Fibroblast of gingiva (primary cell): ENCODE measurements at regions not wholly inside any gene's neighbourhood (a gene's known extent, or its start where the extent isn't known, plus 50 kb on each side); places are given as distances from the start of the nearest gene placed in this dataset.
"Not testable (repeated sequence)": the region's sequence is repeated elsewhere in the genome, so short reads cannot be mapped to it uniquely, and the experiment has no call there.

Experiments used
- DNase-seq: peaks from one replicate; pipeline ENCODE4 v3.0.0-alpha.2; 2011; ENCODE audit warnings: low read depth

DNA sequence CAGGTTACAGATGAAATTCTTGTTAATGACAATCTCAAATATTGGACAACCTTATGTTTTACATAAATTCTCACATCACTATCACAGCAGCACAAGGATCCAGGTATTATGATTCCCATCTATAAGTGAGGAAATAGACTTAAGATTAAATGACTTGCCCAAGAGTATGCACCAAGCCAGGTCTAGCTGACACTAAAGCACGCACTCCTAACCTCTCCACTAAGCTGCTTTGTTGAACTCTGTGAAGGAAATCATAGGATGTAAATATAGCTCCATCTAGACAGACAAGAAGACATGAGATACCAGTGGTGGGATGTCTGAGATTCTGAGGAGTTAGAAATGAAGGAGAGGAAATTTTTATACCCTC lies 87.9 kb downstream of the PHLDA1 start:
- no peak for DNase-seq

DNA sequence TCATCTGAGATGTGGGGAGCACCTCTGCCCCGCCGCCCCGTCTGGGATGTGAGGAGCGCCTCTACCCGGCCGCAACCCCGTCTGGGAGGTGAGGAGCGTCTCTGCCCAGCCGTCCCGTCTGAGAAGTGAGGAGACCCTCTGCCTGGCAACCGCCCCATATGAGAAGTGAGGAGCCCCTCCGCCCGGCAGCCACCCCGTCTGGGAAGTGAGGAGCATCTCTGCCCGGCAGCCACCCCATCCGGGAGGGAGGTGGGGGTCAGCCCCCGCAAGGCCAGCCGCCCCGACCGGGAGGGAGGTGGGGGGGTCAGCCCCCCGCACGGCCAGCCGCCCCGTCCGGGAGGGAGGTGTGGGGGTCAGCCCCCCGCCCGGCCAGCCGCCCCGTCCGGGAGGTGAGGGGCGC lies 89.9 kb downstream of the PHLDA1 start:
- DNase-seq = not testable (repeated sequence)

DNA sequence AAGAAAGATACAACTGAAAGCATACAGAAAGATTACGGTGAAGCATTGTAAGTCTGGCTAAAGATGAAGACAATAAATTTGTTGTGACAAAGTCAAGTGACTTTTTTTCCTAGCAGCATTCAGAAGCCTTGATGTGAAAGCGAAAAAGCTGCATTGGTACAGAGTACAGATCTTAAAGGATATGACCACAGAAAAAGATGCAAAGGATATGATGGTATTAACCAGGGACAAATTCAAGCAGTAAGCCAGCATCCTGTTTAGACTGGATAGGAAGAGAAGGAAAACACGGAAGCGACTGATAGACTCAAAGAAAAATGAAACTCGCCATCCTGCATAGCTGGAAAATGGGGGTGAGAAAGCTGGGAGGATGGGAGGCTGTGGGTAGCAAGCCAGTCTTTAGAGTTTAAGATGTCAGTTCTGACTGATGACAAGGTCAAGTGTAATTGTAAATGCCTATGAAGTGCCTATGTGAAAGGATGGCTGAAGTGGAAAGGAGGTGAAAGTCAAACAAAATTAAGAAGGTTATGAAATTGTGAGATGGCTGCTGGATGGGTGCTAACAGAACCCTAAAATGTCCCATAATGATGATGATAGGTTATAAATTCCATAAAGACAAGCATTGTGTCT lies 92.4 kb downstream of the PHLDA1 start:
- no peak for DNase-seq

DNA sequence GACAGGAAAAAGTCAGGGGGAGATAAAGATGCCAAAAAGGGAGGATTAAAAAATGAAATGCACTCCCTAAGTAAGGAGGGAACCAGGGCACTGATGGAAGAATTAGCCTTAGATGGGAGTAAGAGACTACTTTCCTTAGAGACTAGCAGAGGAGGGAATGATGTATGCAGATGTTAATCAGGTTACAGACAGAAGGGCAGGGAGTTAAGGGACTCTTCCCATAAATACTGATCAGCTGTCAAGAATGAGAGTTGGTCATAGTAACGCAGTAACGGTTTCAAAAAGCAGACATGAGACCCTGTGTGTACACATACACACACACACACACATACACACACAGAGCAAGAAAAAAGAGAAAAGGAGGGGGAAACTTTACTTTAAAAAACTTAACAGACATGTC lies 93.4 kb downstream of the PHLDA1 start:
- no peak for DNase-seq

DNA sequence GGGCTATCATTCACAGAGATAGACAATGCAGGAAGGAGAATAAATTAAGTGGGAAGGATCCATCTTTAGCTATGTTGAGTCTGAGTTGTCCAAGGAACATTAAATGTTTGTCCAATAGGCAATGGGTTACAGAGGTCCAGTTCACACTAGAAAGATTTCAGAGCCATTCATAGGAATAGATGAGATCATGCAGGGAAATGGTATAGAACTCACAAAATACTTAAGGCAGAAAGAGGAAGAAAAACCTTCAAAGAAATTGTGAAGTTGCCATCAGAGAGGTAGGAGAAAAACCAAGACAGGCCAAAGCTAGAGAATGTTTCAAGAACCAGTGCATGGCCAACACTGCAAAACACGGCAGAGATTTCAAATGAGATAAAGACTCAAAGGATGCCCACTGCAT lies 94.1 kb downstream of the PHLDA1 start:
- no peak for DNase-seq

DNA sequence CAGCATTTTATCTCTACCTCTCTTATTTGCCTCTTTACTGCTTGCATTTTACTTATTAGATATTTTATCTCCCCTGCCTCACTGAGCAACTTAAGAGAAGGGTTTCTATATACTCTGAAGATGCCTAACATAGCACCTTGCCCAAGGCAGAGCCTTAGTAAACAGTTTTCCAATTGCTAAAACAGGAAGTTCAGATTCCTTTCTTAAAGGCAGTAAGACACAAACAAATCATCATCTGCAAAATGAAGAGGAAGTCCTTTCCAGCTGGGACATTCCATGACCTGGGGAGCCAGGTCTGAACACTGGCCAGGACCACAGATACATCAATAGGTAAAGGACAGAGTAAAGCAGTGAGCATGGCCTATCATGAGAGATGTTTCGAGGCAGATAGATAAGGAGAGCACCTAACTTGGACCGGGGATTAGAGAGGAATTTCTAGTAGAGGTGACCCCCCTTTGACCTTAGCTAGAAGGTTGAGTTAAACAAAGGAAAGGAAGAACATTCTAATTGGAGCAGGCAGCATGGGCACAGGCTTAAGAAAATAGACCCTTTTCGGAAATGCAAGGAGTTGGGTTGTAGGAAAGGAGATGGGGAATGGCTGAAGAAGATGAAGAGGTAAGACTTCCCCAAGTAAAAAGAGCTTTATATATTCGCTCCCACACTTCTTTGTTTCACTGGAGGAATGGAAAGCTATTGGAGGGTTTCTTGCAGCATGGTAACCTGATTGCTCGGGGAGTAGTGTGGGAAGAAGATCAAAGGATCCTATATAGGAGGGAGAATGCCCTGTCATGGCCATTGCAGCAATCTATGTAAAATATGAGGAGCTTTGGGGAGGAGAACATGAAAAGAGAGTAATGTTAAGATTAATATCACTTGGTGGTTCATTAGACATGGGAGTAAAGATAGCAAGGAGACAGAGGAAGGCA lies 94.8 kb downstream of the PHLDA1 start:
- DNase-seq = no peak

- no peak for DNase-seq
Measured at GRCh38 chr12:75935539-75936242, 95.9 kb downstream of the PHLDA1 start.

- DNase-seq = peak; percentile 91
Measured at GRCh38 chr12:75933101-75933500, 98.5 kb downstream of the PHLDA1 start.

DNA sequence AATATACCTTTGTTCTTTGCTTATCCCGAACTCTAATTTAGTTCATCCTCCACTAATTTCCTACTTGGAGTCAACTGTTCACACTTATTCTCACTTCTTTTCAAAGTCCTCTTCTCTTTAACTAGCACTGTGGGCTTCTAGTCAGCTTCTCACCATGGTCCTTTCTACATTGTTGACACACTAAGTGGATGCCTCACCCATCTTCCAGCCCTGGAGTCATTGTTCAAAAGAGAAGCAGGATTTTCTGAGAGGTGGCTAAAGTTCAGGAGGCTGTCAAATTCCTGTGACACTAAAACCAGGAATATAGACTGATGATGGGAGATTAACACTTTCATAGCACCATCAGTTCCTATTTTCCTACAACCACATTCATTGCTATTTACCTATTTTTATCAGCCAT lies 99.3 kb downstream of the PHLDA1 start:
- no peak for DNase-seq

DNA sequence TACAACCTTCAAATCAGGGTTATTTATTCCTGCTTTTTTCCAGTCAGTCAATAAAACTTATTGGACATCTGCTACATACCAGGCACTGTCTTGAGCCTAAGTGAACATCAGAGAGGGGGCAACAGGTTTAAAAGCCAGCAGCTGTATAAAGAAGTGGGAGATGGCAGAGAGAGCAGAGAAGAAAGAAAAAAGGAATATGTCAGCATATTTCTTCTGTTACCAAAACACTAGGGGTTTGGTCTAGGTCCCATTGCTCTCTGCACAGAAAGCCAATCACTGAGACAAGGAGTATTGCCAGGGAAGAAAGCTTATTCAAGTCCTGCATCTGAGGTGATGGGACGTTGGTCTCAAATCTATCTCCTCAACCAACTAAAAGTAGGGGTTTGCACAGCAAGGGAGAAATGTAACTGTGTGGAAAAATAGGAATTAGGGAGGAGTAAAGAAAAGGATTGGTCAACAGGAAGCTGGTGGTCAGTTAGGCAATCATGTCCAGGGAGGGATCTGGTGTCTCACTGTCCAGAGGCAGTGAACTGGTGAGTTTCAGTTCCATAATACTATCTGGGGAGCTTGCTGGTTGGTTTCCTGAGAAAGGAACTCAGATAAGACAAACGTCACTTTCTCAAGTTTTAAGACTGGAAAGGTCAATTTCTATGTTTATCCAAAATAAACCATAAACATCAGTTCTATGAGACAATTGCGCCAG lies 107.5 kb downstream of the PHLDA1 start:
- peak; percentile 46 for DNase-seq

DNA sequence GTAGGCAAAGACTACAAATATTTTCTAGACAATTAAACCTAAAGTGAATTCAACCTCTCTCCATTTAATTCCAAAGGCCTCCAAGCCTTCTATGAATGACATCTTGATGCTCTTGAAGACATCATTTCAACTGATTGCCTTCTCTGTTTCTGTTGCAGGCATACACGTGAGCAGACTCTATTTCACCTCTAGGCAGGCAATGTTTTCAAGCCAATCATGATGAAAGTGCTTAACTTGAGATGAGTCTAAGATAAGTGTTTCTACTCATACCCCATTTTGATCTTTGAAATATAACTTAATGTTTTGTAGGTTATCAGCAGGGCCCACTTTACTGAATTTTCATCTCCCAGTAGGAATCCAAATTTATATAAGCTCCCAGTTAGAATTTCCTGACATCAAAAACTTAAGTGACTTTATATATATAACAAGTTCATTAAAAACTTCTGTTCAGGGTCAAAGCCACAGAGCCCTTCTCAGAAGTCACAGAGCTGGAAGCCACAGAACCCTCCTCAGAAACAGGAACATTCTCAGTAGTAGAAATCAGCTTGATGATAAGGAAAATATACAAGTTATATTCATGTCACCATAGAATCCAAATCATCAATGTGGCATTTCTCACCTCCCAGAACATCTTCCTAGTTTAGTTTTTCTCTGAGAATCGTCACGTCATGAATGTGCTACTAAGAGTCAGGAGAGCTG lies 108.5 kb downstream of the PHLDA1 start:
- DNase-seq = no peak

- DNase-seq = no peak
Measured at GRCh38 chr12:75921622-75922289, 109.8 kb downstream of the PHLDA1 start.

GRCh38 chr12:75917715-75918114 lies 113.9 kb downstream of the PHLDA1 start:
- no peak for DNase-seq

DNA sequence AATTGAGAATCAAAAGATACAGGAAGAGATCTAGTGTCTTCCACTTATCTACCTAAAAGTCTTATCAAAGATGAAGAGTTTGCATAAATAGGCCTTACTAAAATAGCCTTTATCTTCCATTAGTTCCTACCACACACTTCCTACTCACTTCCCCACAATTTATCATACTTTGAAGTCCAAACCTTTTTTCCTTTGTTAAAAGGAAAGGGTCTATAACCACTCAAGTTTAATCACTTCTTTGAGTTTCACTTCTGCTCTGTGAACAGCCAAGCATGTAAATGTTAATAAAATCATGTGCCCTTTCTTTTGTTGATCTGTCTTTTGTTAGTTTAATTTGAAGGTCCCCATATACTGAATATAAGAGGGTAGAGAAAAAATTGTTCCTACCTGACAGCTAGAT lies 114.5 kb downstream of the PHLDA1 start:
- DNase-seq = no peak

DNA sequence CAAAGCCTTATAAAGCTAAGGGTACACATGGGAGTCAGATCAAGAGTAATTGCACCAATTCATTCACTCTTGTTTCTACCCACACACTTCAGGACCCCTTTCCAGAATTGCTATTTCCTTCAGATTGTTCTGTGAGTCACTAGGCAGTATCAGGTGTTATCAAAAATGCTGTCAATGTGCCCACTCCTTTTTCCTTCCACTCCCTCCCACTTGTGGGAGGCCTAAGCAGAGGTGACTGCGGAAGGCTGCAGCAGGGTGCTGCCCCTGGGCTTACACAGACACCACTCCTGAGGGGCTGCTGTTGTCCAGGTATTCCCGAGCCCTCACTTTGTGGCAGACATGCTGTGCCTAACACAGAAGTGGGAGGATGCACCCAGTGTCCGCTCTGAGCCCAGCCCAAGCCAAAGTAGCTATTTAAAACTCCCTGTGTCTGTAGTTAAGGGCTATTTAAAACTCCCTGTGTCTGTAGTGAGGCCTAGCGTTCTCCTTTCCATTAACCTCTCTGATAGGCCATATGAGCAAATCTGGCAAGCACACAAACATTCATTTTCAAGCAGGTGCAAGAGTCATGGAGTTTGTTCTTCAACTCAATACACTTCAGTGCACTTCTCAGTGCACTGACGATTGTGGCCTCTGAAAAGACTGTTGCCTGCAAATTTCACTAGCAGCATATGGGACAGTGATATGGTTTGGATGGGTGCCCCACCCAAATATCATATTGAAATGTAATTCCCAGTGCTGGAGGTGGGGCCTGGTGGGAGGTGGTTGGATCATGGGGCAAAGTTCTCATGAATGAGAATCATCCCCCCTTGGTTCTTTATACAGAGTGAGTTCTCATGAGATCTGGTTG lies 117.8 kb downstream of the PHLDA1 start:
- DNase-seq = no peak

GRCh38 chr12:75909714-75910656 lies 121.6 kb downstream of the PHLDA1 start:
- DNase-seq = peak; percentile 53

DNA sequence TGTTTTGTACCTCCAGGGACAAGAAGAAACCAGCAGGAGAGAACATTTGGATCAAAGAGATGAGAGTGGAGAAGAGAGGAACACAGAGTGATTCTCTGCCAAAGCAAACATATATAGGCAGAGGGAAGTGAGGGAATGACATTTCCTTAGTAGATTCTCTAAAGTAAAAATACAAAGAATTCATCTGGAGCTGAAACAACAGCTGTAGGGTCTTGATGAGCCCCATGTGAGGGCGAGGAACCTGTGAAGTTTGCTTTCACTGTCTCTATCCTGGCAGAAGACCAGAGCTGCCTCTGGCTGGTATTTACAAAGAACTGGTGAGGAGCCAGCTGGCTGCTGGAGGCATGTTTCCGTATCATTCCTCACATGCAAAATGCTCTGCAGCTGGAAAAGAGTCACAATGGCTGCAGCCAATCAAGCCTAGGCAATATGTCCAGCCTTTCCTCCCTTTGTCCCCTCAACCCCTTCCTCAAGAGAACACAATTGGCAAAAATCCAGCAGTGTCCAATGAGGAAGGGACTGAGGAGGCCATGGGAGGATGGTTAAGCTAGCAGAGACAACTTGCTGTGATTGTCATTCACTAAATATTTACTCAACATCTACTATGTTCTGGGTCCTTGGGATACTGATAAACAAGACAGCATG lies 122.5 kb downstream of the PHLDA1 start:
- DNase-seq = peak; percentile 96

GRCh38 chr12:75905922-75906321 lies 125.7 kb downstream of the PHLDA1 start:
- DNase-seq = no peak
